Right renal cortex interstitium (tissue), 3 donors: ENCODE measurements at regions not wholly inside any gene's neighbourhood (a gene's known extent, or its start where the extent isn't known, plus 50 kb on each side); places are given as distances from the start of the nearest gene placed in this dataset.
"Not testable (repeated sequence)": the region's sequence is repeated elsewhere in the genome, so short reads cannot be mapped to it uniquely, and the experiment has no call there.

Experiments used
- DNase-seq, 3 donors: peaks; one replicate each; pipeline ENCODE4 v3.0.0-alpha.2; 2013; ENCODE audit warnings: low read depth in 3 of 3, low spot score in 2 of 3

DNA sequence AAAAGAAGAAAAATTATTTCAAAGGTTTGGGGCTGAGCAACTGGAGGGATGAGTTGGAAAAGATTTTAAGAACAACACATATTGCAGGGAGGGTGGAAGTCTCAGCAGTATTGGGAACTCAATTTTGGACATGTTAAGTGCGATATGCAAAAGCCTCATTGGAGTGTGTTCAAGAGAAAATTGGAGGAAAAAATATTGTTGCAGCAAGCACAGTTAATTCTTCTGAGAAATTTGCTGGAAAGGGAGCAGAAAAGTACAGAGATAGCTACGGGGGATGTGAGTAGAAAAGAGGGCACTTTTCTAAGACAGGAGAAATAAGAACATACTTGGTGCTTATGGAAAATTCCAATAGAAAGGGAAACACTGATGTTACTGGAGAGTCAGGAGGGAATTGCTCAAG is 59.8 kb upstream of the MAGI2 start:
- no peak for DNase-seq

DNA sequence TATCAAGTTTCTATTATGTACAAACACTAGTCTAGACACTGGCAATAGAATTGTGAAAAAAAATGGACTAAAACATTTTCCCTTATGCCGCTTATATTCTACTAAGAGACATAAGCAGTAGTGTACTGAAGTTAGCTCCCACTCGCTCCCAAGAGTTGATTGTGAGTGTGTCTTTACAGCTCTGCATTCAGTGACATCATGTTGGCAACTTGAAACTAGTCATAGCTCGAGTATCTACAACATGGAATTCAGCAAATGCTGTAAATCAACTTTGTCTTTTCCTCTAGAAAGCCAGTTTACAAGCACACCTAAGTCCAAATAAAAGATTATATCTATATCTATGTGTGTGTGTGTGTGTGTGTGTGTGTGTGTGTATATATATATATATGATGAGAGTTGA is 58.8 kb upstream of the MAGI2 start:
- DNase-seq = no peak

DNA sequence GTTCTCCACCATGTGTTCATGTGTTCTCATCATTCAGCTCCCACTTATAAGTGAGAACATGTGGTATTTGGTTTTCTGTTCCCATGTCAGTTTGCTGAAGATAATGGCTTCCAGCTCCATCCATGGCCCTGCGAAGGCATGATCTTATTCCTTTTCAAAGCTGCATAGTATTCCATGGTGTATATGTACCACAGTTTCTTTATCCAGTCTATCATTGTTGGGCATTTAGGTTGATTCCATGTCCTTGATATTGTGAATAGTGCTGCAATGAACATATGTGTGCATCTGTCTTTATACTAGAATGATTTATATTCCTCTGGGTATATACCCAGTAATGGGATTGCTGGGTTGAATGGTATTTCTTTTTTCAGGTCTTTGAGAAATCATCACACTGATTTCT is 57.6 kb upstream of the MAGI2 start:
- DNase-seq = not testable (repeated sequence)

DNA sequence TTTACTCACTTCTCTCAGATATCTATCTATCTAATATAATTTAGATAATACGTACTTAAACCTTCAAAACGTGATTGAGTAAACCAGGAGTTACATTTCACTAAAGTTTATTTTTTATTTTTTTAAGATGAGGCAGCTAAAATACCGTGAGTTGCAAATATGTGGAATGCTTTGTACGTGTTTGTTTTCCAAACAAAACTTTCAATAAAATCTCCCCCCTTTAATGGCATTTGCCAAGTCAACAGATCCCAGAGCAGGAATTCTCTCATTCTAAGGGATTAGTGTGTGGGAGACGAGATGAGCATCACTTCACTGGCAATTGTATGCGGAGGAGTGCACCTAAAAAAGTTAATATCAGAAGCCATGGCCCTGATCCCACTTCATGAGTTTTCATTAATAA is 53.7 kb upstream of the MAGI2 start:
- DNase-seq = no peak

- DNase-seq = no peak
Observed at GRCh38 chr7:79506481-79506880, 53.0 kb upstream of the MAGI2 start.

DNA sequence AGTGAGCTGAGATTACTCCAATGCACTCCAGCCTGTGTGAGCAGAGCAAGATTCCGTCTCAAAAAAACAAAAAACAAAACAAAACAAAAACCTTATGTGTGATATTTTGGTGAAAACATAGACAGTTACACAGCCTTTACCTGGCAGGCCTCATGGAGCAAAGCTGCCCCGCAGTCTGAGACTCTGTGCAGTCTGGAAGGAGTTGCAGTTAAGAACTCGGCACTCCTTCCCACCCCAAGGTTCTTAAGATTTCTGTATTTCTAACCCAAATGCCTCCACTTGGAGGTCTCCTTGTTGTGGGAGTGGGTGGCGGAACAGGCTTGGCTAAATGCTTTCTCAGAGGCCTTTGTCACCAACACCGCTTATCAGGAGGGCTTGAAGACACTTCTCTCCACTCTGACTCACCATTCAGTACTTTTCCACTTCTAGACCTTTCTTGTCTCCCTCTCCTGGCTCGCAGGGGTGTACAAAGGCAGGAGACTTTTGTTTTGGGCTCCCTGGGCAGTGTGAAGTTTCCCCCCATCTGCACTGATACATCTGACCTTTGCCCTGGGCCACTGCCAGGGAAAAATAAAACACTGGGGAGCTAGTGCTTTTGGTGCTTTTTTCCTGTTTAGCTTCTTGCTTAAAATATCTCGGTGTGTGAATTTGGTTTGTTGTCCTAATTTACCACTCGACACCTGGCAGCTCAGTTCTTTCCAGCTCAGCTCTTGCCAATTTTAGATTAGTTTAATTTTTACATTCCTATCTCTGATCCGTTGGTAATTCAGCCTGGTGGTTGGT is 51.3 kb upstream of the MAGI2 start:
- no peak for DNase-seq
